22Rv1 (cell line): ENCODE measurements at regions not wholly inside any gene's neighbourhood (a gene's known extent, or its start where the extent isn't known, plus 50 kb on each side); places are given as distances from the start of the nearest gene placed in this dataset.

Experiments used
- H3K27ac ChIP-seq: fragments of 450-650 bp; 2 replicates; pipeline ENCODE4 v1.5.1; 2017
- CTCF ChIP-seq: fragments of 450-650 bp; IDR thresholded peaks from 2 replicates; pipeline ENCODE4 v1.5.1; 2017; ENCODE audit warnings: mild to moderate bottlenecking
- ZFX ChIP-seq: fragments of 450-650 bp; IDR thresholded peaks from 2 replicates; pipeline ENCODE4 v1.6.1; 2017; ENCODE audit warnings: antibody characterized with exemption, borderline replicate concordance

- no peak overlapping the region for H3K27ac ChIP-seq
- TF ChIP-seq CTCF (no peak), ZFX (no peak)
These were observed 242.0 kb upstream of the NPY start for GRCh38 chr7:24042028-24042427.

- no peak overlapping the region for H3K27ac ChIP-seq
- TF ChIP-seq CTCF (no peak), ZFX (no peak)
These were observed 234.7 kb upstream of the NPY start for GRCh38 chr7:24049296-24049695.

- H3K27ac ChIP-seq, result no peak overlapping the region
- TF ChIP-seq ZFX, result no peak
- no peak for TF ChIP-seq CTCF
These were observed 232.9 kb upstream of the NPY start for GRCh38 chr7:24050991-24051560.

- H3K27ac ChIP-seq, result no peak overlapping the region
These were observed 232.3 kb upstream of the NPY start for GRCh38 chr7:24051651-24052050.

GRCh38 chr7:24052572-24053260, 231.3 kb upstream of the NPY start:
- TF ChIP-seq CTCF (no peak), ZFX (no peak)
- no peak overlapping the region for H3K27ac ChIP-seq

More at GRCh38 chr7:24051651-24052050, 232.3 kb upstream of the NPY start:
- TF ChIP-seq CTCF (no peak), ZFX (no peak)

GRCh38 chr7:24054236-24054635, 229.8 kb upstream of the NPY start:
- no peak overlapping the region for H3K27ac ChIP-seq
- TF ChIP-seq CTCF (no peak), ZFX (no peak)

GRCh38 chr7:24057243-24057642, 226.7 kb upstream of the NPY start:
- H3K27ac ChIP-seq, result no peak overlapping the region
- TF ChIP-seq ZFX (no peak), CTCF (peak; percentile 55)
